ENCODE measurements at regions not wholly inside any gene's neighbourhood (a gene's known extent, or its start where the extent isn't known, plus 50 kb on each side); places are given as distances from the start of the nearest gene placed in this dataset.

- no peak for DNase-seq
These were observed 173.9 kb upstream of the GRIP1 start for GRCh38 chr12:66852765-66853164.

DNA sequence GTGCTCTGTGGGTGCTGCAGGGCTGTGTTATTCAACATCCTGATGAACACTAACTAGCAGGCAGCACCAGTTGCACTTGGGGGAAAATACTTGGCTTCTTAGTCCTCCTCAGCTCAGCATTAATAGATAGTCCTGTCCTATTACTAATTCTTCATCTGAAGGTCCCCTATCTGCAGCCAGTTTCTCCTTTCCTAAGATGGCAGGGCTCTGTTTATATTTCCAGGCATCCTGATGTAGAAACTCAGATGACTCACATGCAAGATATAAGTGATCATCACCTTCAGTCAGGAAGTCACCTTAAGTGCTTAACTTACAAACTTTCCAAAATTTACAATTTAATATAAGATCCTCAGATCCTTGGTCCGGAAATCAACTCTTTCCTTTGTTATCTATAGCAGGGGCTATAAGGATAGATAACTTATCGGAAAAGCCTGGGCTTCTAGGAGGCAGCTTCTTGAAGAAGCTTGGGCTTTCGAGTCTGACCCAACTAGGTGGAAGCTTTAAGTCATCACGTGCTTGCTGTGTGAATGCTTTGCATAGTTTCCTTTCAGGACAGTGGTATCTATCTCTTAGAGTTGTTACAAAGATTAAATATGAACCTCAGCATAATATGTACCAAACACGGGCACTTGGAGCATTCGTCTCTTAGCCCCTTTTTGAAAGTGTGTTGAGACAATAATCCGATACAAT, 181.0 kb upstream of the GRIP1 start:
- no peak for DNase-seq

GRCh38 chr12:66860752-66861750, 182.2 kb upstream of the GRIP1 start:
- DNase-seq: peak; percentile 59

DNA sequence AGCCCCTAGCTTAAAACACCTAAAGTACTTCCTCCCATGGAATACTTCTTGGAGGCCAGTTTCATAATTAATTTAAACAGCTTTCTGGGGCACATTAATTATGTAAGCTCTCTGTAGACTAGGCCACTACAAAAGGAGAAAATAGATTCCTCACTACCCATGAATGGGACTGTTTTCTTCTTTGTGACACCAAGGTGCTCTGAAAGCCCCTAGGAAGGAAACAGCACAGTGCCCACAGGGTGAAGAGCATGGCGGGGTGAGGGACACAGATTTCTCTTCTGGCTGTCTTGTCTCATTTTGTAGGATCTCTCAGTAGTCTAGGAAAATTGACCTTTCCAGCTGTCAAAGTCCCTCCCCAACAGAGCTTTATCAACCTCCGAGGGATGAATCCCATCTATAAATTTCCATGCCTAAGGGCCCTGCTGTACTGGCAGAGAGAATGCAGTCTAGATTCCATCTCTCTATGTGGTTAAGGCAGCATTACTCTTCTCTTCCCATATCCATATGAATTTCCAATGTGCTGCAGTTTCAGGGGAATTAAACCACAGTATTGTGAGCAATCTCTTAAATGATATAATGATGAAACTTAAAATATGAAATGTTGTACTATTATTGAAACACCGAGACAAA, 183.6 kb upstream of the GRIP1 start:
- no peak for DNase-seq

DNA sequence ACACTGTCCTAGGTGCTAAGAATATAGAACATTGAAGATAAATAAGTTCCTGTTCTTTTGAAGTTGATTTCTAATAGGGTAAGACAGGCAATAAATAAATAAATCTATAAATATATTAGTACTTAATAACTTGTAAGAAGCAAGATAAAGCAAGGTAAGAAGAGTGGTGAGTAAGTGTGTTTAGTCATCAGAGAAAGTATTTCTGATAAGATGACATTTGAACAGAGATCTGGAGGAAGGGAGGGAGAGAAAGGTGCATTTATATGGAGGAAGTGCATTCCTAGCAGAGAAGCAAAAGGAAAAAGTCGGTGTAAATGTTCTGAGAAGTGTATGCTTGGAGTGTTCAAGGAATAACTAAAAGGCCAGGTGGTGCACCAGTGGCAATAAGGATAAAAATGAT, 184.4 kb upstream of the GRIP1 start:
- DNase-seq: no peak

GRCh38 chr12:66877925-66878324, 199.0 kb upstream of the GRIP1 start:
- no peak for DNase-seq

DNA sequence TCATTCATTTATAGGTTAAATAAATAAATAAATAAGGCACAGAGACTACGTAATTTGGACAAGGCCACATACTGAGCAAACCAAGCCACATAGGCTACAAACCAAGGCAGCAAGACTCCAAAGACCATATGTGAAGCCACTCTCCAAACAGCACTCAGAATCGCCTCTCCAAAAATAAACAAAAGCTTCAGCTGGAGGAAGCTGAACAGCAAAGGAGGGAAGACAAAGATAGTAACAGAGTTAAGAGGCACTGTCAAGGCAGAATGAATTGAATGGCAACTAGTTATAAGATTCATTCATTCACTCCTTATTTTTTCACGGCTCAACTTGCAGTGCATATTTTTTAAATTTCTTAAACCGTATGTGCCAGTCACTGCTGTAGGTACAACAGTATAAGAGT, 200.5 kb upstream of the GRIP1 start:
- DNase-seq: no peak

- DNase-seq: no peak
These were observed 202.5 kb upstream of the GRIP1 start for GRCh38 chr12:66881386-66881785.

DNA sequence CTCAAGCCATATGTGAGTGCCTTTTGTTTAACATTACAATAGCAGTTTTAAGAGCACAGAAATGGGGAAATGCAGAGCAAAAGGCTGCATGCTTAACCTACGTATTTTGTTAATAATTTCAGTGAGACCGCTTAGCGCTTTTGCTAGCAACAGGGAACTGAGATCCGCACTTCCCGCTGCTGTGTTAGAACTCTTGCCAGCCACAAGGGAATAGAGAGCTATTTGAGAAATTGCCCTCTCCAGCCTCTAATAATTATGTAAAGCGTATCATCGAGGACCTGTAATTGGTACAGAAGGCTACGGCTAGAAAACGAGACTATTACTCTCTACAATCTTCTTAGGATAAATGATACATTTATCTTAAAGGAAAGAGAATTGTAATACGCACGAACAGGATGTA, 205.2 kb upstream of the GRIP1 start:
- DNase-seq: no peak

DNA sequence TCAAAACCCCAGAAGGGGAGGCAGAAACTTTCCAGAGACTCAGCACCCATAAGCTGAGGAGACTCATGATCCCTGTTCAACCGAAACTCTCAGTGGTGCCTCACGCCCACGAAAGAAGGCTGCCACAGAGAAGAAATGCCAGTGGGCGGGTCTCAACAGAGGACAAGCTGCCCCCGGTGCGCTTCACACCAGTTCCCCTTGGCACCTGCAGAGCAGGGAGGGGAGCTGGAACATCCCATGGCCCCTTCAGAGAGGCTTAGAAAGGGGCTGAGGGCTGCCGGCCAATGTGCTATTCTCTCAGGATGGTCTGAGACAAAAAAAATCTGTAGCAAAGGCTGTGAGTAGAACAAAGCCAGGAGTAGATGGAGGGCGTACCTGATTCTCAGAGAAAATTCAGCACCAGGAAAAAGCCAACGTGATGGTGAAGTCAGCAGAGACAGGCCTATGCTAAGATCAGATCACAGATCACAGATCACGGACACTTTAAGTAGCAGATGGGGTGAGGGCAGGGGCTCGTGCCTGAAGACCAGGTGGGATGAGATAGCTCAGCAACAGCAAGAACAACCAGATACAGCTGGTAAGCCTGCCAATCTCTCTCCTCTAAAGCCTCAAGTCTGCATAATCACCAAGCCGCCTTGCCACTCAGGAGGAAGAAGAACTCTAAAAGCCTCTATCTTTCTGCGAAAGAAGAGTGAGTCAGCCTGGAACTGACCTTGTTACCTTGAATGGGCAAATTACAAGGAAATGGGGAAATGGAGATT, 206.4 kb upstream of the GRIP1 start:
- DNase-seq: no peak

DNA sequence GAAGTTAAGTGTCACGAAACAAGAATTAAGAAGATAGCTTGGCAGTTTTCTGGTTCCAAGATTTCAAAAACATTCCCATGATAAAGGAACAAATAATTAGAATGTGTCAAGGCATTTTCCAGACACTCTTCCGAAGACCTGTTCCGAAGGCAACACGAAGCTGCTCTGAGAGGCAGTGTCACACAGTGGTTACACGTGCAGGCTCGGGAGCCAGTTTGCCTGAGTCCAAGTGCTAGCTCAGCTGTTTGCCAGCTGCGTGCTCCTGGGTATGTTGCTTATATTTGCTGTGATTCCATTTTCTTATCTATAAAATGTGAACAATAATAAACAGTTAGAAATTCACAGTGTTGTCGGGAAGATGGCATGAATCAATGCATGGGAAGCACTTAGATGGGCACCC, 217.9 kb upstream of the GRIP1 start:
- DNase-seq: no peak

- no peak for DNase-seq
These were observed 220.0 kb upstream of the GRIP1 start for GRCh38 chr12:66898700-66899469.

DNA sequence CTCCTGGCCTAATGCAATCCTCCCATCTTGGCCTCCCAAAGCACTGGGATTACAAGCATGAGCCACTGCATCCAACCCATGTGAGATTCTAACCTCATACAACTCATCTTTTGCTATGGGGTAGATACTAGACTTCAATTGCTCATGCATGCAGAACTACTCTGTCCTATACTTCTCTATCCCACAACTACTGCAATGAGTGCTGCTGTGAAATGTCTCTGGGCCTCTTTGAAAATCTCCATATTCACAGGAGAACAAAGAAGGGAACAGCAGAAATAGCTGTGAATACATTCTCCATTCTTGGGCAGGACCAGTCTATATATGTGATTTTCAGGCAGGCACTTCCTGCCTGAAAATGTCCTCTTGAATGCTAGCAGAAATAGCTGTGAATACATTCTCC, 220.7 kb upstream of the GRIP1 start:
- no peak for DNase-seq

DNA sequence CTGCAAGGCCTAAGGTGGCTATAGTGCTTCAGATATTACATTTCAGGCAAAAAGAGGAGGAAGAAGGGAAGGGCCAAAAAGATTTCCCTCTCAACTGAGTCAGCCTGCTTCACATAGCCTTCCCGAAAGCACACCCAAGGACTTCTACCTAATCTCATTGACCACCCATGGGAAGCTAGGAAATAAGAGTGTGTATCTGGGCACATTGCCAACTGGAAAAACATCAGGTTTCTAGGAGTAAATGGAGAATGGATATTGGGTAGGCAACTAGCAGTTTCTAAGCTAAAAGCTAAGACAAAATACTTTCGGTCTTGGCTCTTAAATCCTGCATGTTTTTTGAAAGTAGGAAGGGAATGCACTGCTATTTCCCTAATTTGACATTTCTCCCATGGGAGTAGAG, 221.7 kb upstream of the GRIP1 start:
- DNase-seq: no peak

DNA sequence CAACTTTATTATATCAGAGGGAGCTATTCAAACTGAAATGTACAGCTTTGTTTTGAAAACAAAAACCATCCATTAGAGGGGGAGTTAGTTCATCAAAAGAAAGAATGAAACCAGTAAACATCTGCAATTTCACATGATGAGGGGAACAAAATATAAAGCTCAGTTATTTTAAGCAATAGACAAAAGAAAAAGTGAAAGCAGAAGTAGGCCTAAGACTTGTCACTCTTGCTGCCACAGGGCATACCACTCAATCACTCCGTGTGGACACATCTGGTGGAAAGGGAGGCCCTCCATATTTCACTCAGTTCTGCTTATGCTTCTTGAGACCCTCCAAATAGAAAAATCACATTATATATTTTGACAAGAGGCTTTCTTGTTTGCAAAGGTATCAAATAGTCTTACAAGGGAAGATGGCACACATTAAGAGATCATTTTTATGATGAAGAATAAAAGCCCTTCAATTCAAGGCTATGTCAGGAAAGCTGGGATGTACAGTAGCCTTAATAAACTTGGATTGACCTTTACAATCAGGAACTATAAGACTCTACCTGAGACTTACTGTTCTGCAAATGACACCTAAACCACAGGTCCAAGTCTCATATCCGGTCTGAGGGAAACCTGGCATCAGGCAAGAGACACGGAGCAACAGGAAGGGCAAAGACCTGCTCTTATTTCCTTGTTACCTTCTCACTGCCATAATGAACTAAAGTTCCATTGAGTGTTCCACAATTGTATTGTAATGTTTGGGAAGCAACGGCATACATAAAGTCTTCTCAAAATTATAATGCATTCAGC, 222.5 kb upstream of the GRIP1 start:
- DNase-seq: peak; percentile 11

DNA sequence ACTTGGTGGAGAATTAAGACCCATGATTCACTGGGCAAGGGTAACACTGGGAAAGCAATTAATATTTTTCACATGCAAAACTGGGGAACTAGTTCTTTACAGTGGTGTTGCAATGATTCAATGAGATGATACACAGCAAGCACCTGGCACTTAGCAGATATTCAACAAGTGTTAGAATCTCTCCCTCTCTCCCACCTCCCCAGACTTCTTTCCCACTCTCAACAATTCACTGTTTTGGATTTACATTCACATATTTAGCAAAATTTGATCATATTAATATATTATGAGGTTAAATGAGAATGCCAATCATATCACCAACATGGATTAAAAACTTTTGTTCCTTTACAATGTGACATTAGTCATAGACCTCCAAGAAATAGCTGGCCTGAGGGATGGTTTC, 223.1 kb upstream of the GRIP1 start:
- DNase-seq: no peak

GRCh38 chr12:66903782-66904396, 225.0 kb upstream of the GRIP1 start:
- DNase-seq: no peak

GRCh38 chr12:66905201-66905600, 226.3 kb upstream of the GRIP1 start:
- DNase-seq: no peak

DNA sequence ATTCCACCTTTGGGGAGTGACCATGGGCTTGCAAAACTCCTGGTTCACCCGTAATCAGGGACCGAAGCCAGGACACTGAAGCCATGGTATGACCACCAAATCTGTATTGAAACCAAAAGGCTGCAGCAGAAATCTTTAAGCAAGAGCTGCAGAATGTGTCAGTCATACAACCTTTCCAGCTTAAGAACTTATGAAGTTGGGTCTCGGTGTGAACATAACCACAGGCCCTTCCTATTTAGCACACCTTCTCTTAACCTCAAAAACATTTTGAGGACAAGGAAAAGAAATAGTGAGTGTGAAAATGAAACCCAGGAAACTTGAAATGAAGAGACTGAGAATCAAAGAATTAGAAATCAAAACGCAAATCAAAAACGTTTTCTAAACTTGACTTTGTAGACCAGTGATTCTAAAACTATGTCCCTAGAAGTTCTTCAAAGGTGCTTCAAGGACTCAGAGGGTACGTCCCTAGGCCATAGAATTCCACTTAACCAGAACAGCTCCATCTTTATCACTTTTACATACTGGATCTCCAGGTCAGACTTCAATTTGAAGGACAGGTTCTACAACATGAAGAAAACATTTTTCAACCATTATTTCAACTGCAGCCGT, 231.6 kb upstream of the GRIP1 start:
- no peak for DNase-seq

- DNase-seq: no peak
These were observed 236.5 kb upstream of the GRIP1 start for GRCh38 chr12:66915306-66915904.

Data from CD4-positive, alpha-beta T cell treated with Interleukin-21 for 1 hour (primary cell).